ENCODE measurements at regions not wholly inside any gene's neighbourhood (a gene's known extent, or its start where the extent isn't known, plus 50 kb on each side); places are given as distances from the start of the nearest gene placed in this dataset.

DNA sequence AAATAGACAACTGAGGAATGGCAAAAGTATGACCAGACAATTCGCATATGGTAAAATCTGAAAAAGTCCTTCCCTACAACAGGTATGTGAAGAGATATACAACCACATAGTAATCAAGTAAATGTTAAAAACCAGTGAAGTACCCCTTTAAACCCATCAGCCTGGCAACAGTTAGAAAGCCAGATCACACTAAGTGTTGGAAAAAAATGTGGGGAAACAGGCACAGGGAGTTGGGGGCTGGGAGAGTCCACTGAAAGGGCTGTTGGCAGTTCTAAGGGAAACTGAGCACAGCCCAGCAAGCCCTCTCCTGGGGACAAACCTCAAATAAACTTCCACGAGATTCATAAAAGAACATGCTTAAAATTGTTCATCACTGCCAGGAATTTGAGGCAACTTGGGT, 242.1 kb downstream of the BUD13 start:
- ChIA-PET POLR2A (ENCODE audit: low non-redundant PET) (no interaction called here), CTCF (no interaction called here)
- DNase-seq (ENCODE audit: low spot score): no peak
- no peak overlapping the region for H3K27ac ChIP-seq
- TF ChIP-seq, protein P1, sequence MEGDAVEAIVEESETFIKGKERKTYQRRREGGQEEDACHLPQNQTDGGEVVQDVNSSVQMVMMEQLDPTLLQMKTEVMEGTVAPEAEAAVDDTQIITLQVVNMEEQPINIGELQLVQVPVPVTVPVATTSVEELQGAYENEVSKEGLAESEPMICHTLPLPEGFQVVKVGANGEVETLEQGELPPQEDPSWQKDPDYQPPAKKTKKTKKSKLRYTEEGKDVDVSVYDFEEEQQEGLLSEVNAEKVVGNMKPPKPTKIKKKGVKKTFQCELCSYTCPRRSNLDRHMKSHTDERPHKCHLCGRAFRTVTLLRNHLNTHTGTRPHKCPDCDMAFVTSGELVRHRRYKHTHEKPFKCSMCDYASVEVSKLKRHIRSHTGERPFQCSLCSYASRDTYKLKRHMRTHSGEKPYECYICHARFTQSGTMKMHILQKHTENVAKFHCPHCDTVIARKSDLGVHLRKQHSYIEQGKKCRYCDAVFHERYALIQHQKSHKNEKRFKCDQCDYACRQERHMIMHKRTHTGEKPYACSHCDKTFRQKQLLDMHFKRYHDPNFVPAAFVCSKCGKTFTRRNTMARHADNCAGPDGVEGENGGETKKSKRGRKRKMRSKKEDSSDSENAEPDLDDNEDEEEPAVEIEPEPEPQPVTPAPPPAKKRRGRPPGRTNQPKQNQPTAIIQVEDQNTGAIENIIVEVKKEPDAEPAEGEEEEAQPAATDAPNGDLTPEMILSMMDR (conservative IDR thresholded peaks at IDR 0.05; ENCODE audit: low read depth): no peak

DNA sequence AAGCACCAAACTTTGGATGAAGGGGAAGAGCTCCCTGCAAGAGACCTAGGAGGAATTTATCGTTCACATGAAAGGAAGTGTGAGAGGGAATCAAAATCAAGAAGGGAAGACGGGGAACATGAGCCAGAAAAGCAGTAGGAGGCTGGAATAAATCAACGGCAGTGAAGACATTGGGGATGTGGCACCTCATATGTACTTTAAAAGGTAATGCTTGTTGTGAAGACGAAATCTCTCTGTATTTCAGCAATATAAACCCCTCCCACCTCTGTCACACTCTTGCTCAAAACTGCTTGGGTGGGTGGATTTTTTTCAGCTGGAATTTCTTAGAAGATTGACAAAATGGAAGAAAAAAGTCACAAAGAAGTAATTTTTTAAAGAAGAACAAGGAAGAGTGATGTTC, 243.5 kb downstream of the BUD13 start:
- ChIA-PET POLR2A (ENCODE audit: low non-redundant PET) (no interaction called here), CTCF (no interaction called here)
- TF ChIP-seq, protein P1 (conservative IDR thresholded peaks at IDR 0.05; ENCODE audit: low read depth): no peak
- no peak overlapping the region for H3K27ac ChIP-seq
- DNase-seq (ENCODE audit: low spot score): no peak

DNA sequence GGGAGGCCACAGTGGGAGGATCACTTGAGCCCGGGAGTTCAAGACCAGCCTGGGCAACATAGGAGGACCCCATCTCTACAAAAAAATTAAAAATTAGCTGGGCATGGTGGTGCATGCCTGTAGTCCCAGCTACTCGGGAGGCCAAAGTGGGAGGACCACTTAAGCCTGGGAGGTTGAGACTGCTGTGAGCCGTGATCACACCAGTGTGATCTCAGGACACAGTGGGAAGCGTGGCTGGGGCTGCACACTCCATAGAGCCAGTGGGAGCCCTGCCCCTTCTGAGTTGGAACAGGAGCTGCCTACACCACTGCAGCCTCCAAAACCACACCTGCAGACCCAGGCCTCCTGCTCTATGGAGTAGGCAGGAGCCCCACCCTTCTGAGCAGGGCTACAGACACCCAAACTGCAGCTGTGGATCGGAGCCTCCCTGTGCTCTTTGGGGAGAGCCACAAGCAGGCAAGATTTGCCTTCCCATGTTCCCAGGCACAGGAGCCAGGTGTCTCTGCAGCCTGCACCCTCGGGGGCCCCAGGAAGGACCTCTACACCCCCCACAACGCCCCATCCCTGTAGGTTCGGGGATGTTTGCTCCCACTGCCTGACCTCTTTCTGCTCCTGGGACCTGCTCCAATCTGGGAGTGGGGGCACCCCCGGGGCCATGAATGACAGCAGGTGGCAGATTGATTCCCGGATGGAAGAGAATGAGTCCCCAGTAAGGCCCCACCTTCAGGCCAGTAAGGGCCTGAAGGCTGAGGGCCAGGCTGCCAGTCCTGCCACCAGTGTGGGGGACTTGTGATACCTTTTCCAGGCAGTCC, 245.4 kb downstream of the BUD13 start:
- CTCF ChIA-PET: no interaction called here
- TF ChIP-seq, protein P1 (conservative IDR thresholded peaks at IDR 0.05; ENCODE audit: low read depth): no peak
- POLR2A ChIA-PET (ENCODE audit: low non-redundant PET): no interaction called here

DNA sequence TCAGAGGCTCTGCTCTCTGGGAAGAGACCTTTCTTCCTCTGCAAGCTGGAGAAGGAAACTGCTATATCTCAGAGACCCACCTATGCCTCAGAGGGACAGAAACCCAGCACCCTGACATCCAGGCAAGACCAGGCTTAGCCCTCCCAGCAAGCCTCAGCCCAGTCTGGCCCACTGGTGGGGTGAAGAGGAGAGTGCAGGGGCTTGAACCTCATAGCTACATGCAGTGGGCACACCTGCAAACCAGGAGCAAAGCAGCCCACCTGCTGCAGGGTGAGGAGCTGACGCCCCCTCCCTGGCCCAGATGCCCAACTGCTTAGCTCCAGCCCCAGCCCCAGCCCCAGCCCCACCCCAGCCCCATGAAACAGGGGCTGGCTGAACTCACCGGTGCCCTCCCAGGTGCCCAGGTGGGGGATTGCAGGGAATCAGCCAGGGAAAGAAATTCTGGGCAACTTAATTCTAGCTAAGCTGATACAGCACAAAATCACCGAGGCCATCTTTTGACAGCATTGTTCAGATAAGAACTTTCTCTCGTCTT, 246.8 kb downstream of the BUD13 start:
- ChIA-PET POLR2A (ENCODE audit: low non-redundant PET) (no interaction called here), CTCF (interaction anchor here (0.6 kb wide), 1 partner anchor 19 kb away, joined by 3 read pairs; no protein-coding TSS in a partner anchor)
- no peak overlapping the region for H3K27ac ChIP-seq
- DNase-seq (ENCODE audit: low spot score): no peak
- TF ChIP-seq, protein P1 (conservative IDR thresholded peaks at IDR 0.05; ENCODE audit: low read depth): no peak

More for the DNA sequence above, 245.4 kb downstream of the BUD13 start:
- no peak overlapping the region for H3K27ac ChIP-seq
- no peak for DNase-seq (ENCODE audit: low spot score)

DNA sequence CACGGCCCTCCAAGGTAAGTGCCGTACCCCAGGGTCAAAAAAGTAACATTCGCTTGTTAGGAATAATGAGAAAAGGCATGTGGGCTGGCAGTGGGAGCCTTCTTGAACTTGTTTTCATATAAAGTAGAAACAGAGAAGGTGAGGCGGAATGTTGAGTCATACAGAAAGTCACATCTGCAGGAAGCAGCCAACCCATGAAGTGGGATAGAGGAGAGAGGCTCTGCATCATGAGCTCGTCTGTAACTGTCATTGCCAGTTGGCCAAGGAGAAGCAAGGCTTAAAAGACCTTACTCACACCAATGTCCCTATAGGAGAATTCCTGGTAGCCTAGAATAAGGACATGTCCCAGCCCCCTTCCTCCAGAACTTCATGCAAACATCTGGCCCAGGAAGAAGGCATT, 253.3 kb downstream of the BUD13 start:
- POLR2A ChIA-PET (ENCODE audit: low non-redundant PET): no interaction called here
- TF ChIP-seq, protein P1 (conservative IDR thresholded peaks at IDR 0.05; ENCODE audit: low read depth): no peak
- DNase-seq (ENCODE audit: low spot score): no peak
- CTCF ChIA-PET: no interaction called here
- no peak overlapping the region for H3K27ac ChIP-seq

DNA sequence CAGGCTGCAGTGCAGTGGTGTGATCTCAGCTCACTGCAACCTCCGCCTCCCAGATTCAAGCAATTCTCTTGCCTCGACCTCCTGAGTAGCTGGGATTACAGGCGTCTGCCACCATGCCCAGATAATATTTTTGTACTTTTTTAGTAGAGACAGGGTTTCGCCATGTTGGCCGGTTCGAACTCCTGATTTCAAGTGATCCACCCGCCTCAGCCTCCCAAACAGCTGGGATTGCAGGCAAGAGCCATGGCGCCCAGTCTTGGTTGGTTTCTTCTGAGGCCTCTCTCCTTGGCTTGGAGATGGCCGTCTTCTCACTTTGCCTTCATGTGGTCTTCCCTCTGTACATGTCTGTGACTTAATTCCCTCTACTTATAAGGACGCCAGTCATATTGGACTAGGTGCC, 254.6 kb downstream of the BUD13 start:
- DNase-seq (ENCODE audit: low spot score): no peak
- H3K27ac ChIP-seq: no peak overlapping the region
- ChIA-PET CTCF (no interaction called here), POLR2A (ENCODE audit: low non-redundant PET) (no interaction called here)
- TF ChIP-seq, protein P1 (conservative IDR thresholded peaks at IDR 0.05; ENCODE audit: low read depth): no peak
